ENCODE measurements at regions not wholly inside any gene's neighbourhood (a gene's known extent, or its start where the extent isn't known, plus 50 kb on each side); places are given as distances from the start of the nearest gene placed in this dataset.
"Not testable (repeated sequence)": the region's sequence is repeated elsewhere in the genome, so short reads cannot be mapped to it uniquely, and the experiment has no call there.

- DNase-seq: not testable (repeated sequence)
These were observed 501.3 kb downstream of the COL12A1 start for GRCh38 chr6:74704540-74704939.

DNA sequence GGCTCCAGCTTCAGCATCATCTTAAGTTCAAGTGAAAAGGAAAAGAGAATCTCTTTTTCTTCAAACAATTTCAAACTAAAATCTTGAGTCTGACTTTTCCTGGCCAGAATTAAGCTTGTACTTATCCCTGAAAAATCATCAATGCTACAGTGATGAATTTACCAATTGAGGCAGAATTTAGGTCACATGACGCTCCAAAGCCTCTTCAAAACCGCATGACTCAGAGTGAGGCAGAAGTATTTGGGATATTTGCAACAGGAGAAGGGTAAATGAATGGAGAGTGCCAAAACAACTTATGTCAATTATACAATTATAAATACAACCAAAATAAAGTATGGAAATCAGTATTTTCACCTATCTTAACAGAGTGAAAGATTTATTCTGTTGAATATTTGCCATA is 515.5 kb downstream of the COL12A1 start:
- DNase-seq: no peak

DNA sequence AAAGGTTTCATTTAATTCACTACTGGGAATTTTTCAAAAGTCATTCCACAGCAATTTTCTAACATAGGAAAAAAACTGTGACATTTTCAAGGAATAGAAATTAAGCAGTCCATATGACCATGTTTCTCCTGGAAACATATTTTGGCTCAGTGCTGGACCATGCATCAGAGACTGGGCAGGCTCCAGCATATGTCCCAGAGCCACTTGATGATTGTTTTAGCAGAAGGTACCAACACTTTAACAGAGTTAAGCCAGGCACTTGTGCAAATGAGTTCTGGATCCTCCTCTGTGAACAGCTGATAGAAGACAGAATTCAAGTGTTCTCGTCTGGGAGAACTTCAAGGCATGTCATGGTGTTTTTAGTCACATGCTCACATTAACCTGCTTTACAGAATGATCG is 516.3 kb downstream of the COL12A1 start:
- no peak for DNase-seq

- no peak for DNase-seq
These were observed 528.4 kb downstream of the COL12A1 start for GRCh38 chr6:74677463-74677862.

- no peak for DNase-seq
These were observed 528.9 kb downstream of the COL12A1 start for GRCh38 chr6:74676906-74677305.

DNA sequence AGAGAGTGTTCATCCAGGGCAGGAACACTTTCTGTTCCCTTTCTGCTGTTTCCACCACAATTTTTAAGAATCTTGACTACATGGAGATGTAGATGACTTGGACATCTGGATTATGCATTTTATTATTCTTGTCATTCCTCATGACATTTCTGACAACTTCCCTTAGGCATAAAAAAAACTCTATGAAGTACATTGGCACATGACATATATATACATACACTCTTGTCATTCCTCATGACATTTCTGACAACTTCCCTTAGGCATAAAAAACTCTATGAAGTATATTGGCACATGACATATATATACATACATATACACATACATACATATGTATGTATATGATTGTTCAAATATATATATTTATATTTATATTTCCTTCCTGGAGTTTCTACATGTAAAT is 531.5 kb downstream of the COL12A1 start:
- no peak for DNase-seq

DNA sequence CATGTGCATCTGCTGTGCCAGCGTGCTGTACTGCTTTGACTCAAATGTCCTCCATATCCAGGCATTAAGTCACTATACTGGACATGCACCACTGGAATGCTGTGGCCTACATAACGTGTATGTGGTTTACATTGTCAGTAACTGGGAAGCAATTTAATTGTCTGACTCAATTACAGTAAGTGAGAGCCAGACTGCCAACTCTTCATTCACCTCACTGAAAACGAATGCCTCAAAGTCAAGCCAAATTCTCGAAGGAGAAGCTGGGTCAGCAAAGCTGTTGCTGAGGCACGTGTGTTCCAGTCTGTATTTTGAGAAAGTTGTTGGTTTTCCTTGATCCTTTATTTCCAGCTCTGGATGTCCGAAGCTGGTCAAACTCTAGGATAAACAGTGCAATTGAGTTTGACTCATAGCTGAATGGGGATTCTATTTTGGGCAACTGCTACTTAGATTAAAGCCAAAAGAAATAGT is 534.3 kb downstream of the COL12A1 start:
- no peak for DNase-seq

DNA sequence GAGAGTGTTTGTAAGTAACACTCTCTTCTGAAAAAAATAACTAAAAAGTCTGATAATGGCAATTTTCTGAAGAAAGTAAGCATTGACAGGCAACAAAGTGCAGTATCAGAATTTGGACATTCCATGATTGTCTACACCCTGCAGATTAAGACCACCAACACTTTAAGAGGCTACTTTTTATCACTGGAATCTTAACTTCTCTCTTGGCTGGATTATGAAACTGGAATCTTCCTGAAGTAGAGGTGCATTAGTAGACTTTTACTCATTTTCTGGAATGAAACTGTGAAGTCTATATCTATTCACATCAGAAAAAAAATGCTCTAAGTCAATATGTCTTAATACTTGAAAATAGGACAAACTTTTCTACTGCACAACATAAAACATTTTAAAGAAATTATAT is 547.5 kb downstream of the COL12A1 start:
- no peak for DNase-seq

DNA sequence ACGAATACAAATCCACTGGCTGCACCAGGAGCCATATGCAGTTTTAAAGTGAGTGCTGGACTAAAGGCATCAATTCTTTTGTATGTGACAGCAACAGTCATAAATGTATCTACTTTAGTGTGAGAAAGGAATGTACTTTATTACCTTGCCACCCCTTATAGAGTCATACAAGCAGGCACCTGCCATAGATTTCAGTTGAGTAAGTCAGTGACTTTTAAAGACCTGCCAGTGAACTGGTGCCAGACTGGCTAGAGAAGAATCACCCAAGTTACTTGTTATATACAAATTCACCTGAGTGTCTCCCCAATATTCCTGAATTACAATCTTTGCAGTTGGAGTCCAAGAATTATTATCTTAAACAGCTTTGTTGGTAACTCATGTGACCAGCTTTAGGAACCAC is 547.9 kb downstream of the COL12A1 start:
- no peak for DNase-seq

DNA sequence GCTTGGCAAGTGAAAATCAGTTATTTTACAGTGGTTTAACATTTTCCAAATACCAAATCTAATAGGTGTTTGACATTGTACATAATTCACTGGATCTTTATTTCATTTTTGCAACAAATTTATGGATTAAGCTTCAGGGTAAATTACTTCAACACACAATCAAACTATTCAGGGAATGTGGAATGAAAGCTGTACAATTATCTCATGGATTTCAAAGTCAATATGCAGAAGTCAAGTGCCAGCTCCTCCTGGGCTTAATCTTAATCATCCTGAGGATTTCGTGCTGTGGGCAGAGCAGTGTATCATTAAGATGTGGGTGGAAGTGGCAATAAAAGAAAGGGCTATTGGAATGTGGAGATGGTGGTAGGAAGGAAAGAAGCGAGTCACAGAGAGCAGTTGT is 548.8 kb downstream of the COL12A1 start:
- peak; percentile 7 for DNase-seq

- no peak for DNase-seq
These were observed 549.4 kb downstream of the COL12A1 start for GRCh38 chr6:74656453-74656852.

DNA sequence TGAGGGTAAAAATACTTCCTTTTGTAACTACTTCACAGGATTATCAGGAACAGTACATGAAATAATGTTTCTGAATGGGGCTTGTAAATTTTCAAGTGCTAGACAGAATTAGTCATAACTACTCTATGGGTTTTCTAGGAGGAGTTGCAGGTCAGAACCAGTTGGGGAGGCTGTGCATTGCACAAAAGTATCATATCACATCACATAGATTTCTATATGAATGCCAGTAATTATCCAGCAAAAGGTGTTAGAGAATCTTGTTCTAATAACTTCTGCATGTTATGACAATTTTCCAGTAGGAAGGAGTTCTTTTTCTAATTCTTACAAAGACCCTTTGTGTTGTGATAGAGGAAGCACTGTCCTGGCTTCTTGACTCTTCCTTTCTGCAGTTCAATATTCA is 551.6 kb downstream of the COL12A1 start:
- DNase-seq: no peak

GRCh38 chr6:74651948-74652842 is 553.7 kb downstream of the COL12A1 start:
- no peak for DNase-seq

DNA sequence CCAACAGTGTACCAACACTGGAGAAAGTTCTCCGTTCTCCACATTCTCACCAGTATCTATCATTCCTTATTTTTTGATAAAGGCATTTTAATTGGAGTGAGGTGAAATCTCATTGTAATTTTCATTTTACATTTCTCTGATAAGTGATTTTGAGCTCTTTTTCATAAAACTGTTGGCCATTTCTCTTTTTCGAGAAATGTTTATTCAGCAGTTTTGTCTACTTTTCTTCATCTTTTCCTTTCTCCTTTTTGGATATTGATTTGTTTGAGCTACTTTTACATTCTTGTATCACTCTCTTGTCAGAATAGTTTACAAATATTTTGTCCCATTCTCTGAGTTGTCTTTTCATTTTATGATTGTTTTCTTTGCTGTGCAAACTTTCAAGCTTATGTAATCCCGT is 555.2 kb downstream of the COL12A1 start:
- DNase-seq: no peak

GRCh38 chr6:74646461-74646860 is 559.4 kb downstream of the COL12A1 start:
- DNase-seq: no peak

GRCh38 chr6:74645108-74645849 is 560.6 kb downstream of the COL12A1 start:
- DNase-seq: no peak

GRCh38 chr6:74642101-74642500 is 563.8 kb downstream of the COL12A1 start:
- no peak for DNase-seq

DNA sequence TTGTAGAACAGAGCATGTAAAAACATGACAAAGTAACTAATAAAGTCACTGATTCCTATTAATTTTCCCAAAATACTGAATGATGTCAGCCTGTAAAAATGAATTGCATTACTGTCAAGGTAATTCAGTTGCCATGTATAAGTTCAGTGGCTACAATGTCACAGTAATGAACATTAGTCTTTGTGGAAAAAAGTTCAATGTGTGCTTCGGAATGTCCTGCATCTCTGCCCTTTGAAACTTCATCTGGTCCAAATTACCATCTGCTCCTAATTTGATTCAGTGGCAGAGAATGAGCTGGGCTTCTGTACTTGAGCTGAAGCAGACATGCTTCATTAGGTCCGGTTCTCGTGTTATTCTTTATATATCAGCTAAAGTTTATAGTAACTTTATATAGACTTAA is 567.4 kb downstream of the COL12A1 start:
- DNase-seq: no peak

GRCh38 chr6:74632196-74632875 is 573.5 kb downstream of the COL12A1 start:
- DNase-seq: no peak

DNA sequence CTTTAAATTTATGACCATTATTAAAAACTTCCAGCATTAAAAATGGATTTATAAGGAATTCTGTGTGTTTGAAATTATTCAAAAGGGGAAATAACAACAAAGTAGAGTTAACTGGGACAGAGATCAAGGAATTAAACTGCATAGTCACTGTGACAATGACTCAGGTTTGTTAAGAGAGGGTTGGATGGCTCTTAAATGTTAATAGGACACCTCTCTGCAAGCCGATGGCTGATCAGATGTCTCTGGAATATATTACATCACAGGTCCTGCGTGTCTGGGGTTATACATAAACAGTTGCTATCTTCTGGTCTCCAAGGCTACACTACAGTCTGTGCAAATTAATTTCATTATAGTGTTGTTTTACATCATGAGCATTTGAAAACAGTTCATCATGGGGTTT is 574.3 kb downstream of the COL12A1 start:
- no peak for DNase-seq

GRCh38 chr6:74626288-74626687 is 579.6 kb downstream of the COL12A1 start:
- DNase-seq: no peak

- DNase-seq: no peak
These were observed 582.8 kb downstream of the COL12A1 start for GRCh38 chr6:74623027-74623426.

DNA sequence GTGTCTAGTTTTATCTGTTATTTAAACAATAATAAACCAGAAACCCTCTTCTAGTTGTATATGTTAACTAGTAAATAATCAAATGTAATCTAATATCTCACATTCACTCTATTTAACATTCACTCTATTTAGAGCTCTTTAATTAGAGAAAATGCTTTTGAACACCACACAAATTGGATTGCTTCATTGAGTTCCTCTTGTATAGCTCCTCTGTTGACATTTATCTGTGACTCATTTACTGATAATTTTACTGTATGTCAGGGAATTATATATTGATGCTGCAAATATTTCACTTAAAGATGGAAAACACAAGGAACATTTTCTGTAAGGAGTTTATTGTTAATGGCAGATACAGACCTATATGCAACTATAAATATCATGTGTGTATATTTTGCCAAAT is 594.6 kb downstream of the COL12A1 start:
- no peak for DNase-seq

GRCh38 chr6:74610352-74610751 is 595.5 kb downstream of the COL12A1 start:
- no peak for DNase-seq

All from NCI-H1048 (cell line).